HTR-8/SVneo (cell line): ENCODE measurements at regions not wholly inside any gene's neighbourhood (a gene's known extent, or its start where the extent isn't known, plus 50 kb on each side); places are given as distances from the start of the nearest gene placed in this dataset.
"Not testable (repeated sequence)": the region's sequence is repeated elsewhere in the genome, so short reads cannot be mapped to it uniquely, and the experiment has no call there.

Experiments used
- DNase-seq: peaks from one replicate; pipeline ENCODE4 v3.0.0; 2011; ENCODE audit warnings: low spot score, mixed read lengths; ENCODE audit not compliant: insufficient read length
- FAIRE-seq: peaks from 2 replicates; lab custom pipeline; 2011; peaks lifted over from hg19 to GRCh38; lab: Jason Lieb, UNC

- FAIRE-seq, result no peak
- DNase-seq, result no peak
Measured at GRCh38 chr10:109237682-109238081, 685.6 kb downstream of the XPNPEP1 start.

- FAIRE-seq, result no peak
- DNase-seq, result no peak
Measured at GRCh38 chr10:109237050-109237449, 686.3 kb downstream of the XPNPEP1 start.

GRCh38 chr10:109223533-109223932, 699.8 kb downstream of the XPNPEP1 start:
- DNase-seq, FAIRE-seq: not testable (repeated sequence)

GRCh38 chr10:109219935-109220605, 703.2 kb downstream of the XPNPEP1 start:
- no peak for FAIRE-seq
- no peak for DNase-seq

- FAIRE-seq, result no peak
- DNase-seq, result no peak
Measured at GRCh38 chr10:109218207-109218606, 705.1 kb downstream of the XPNPEP1 start.

- FAIRE-seq, result no peak
- no peak for DNase-seq
Measured at GRCh38 chr10:109215291-109216075, 707.8 kb downstream of the XPNPEP1 start.

- not testable (repeated sequence) for FAIRE-seq, DNase-seq
Measured at GRCh38 chr10:109214891-109215290, 708.4 kb downstream of the XPNPEP1 start.

GRCh38 chr10:109207361-109207760, 716.0 kb downstream of the XPNPEP1 start:
- DNase-seq (no peak), FAIRE-seq (no peak)

GRCh38 chr10:109205929-109206585, 717.3 kb downstream of the XPNPEP1 start:
- DNase-seq (peak; percentile 59), FAIRE-seq (peak; percentile 64)

- no peak for FAIRE-seq
- no peak for DNase-seq
Measured at GRCh38 chr10:109203646-109204353, 719.5 kb downstream of the XPNPEP1 start.

- DNase-seq, result no peak
- no peak for FAIRE-seq
Measured at GRCh38 chr10:109202111-109202510, 721.2 kb downstream of the XPNPEP1 start.

- FAIRE-seq, result no peak
- no peak for DNase-seq
Measured at GRCh38 chr10:109200646-109201045, 722.7 kb downstream of the XPNPEP1 start.

GRCh38 chr10:109191823-109192222, 731.5 kb downstream of the XPNPEP1 start:
- FAIRE-seq, result no peak
- DNase-seq, result no peak

GRCh38 chr10:109191341-109191740, 732.0 kb downstream of the XPNPEP1 start:
- no peak for FAIRE-seq
- no peak for DNase-seq

GRCh38 chr10:109187677-109188076, 735.6 kb downstream of the XPNPEP1 start:
- FAIRE-seq (no peak), DNase-seq (no peak)

- FAIRE-seq, result no peak
Measured at GRCh38 chr10:109183366-109183765, 739.9 kb downstream of the XPNPEP1 start.

GRCh38 chr10:109178591-109178990, 744.7 kb downstream of the XPNPEP1 start:
- DNase-seq (no peak), FAIRE-seq (no peak)

More at GRCh38 chr10:109183366-109183765, 739.9 kb downstream of the XPNPEP1 start:
- no peak for DNase-seq

GRCh38 chr10:109174526-109174925, 748.8 kb downstream of the XPNPEP1 start:
- no peak for DNase-seq
- no peak for FAIRE-seq

GRCh38 chr10:109173937-109174336, 749.4 kb downstream of the XPNPEP1 start:
- no peak for DNase-seq

GRCh38 chr10:109173121-109173520, 750.2 kb downstream of the XPNPEP1 start:
- FAIRE-seq, result no peak
- no peak for DNase-seq

More at GRCh38 chr10:109173937-109174336, 749.4 kb downstream of the XPNPEP1 start:
- no peak for FAIRE-seq
